Thyroid gland (tissue), 4 donors: ENCODE measurements at regions not wholly inside any gene's neighbourhood (a gene's known extent, or its start where the extent isn't known, plus 50 kb on each side); places are given as distances from the start of the nearest gene placed in this dataset.

Source experiments
- DNase-seq, 2 donors: peaks; one replicate each; pipeline ENCODE4 v3.0.0-alpha.2; 2019
- H3K27ac ChIP-seq, 3 donors: fragments of 200-600 bp; sonication (generic); 1 replicate in 2 of 3; 2 replicates in 1 of 3; pipeline ENCODE4 v1.5.1; 2016 to 2019; ENCODE audit warnings: mild to moderate bottlenecking in 1 of 3, moderate library complexity in 1 of 3
- H3K27me3 ChIP-seq: fragments of 200-600 bp; sonication (generic); one replicate; pipeline ENCODE4 v1.5.1; 2019
- H3K36me3 ChIP-seq, 2 donors: fragments of 200-600 bp; sonication (generic); one replicate each; pipeline ENCODE4 v1.5.1; 2016 to 2019
- H3K4me1 ChIP-seq, 2 donors: fragments of 200-600 bp; sonication (generic); one replicate each; pipeline ENCODE4 v1.5.1; 2017 to 2019
- H3K4me3 ChIP-seq, 3 donors: fragments of 200-600 bp; sonication (generic); replicated peaks in 1 of 3; 1 replicate in 2 of 3; 2 replicates in 1 of 3; pipeline ENCODE4 v1.5.1; 2016; ENCODE audit warnings: mild to moderate bottlenecking in 1 of 3
- H3K9me3 ChIP-seq: fragments of 200-600 bp; sonication (generic); one replicate; pipeline ENCODE4 v1.5.1; 2017
- CTCF ChIP-seq, 6 experiments: fragments of 200-600 bp in 3 of 6; fragments of 450-650 bp in 3 of 6; sonication (generic) in 3 of 6; IDR thresholded peaks; one replicate each; pipeline ENCODE4 v1.5.1; 2016 to 2019; ENCODE audit warnings: antibody characterized with exemption in 6 of 6, mild to moderate bottlenecking in 2 of 6, inconsistent platforms in 1 of 6, moderate library complexity in 1 of 6
- POLR2A ChIP-seq, 2 donors: fragments of 450-650 bp; IDR thresholded peaks; one replicate each; pipeline ENCODE4 v1.6.1; 2017; ENCODE audit warnings: antibody characterized with exemption in 2 of 2, mild to moderate bottlenecking in 2 of 2, moderate library complexity in 1 of 2
- WGBS, 2 donors: methylation state at CpG; one replicate each; pipeline ENCODE4 v1.1.5; 2017; 5-methylcytosine and 5-hydroxymethylcytosine counted together
- intact Hi-C: fragments of 100-400 bp; cut with DNase I; formaldehyde crosslinking; loops from one replicate; pipeline ENCODE4 v1.15.1; 2023

GRCh38 chr18:39604836-39605235 lies 2039.2 kb upstream of the CELF4 start:
- Histone ChIP-seq H3K27me3 (no peaks in the 10 kb centered on the region), H3K4me1 (no peaks in the 10 kb centered on the region), H3K27ac (no peak overlapping the region), H3K4me3 (no peak overlapping the region), H3K36me3 (no peaks in the 10 kb centered on the region), H3K9me3 (no peaks in the 10 kb centered on the region)
- intact Hi-C loops = no loop called here
- TF ChIP-seq CTCF (IDR thresholded peaks at IDR 0.05) = no peak
- no peak for TF ChIP-seq POLR2A (IDR thresholded peaks at IDR 0.05)
- WGBS, 2 donors = 94% methylated on average over 5 of the region's 5 CpGs
- DNase-seq = no peak

- Histone ChIP-seq H3K36me3 (no peaks in the 10 kb centered on the region), H3K27ac (no peak overlapping the region), H3K9me3 (no peaks in the 10 kb centered on the region), H3K4me3 (no peak overlapping the region), H3K4me1 (no peaks in the 10 kb centered on the region), H3K27me3 (no peaks in the 10 kb centered on the region)
- intact Hi-C loops = no loop called here
- WGBS, 2 donors = 82 to 83% methylated on average over 4 of the region's 4 CpGs
- no peak for TF ChIP-seq POLR2A (IDR thresholded peaks at IDR 0.05)
- TF ChIP-seq CTCF (IDR thresholded peaks at IDR 0.05) = no peak
- no peak for DNase-seq
These were observed 2036.5 kb upstream of the CELF4 start for GRCh38 chr18:39602131-39602530.

GRCh38 chr18:39600894-39601293 lies 2035.3 kb upstream of the CELF4 start:
- TF ChIP-seq POLR2A (IDR thresholded peaks at IDR 0.05) = no peak
- H3K36me3 ChIP-seq = no peaks in the 10 kb centered on the region
- H3K9me3 ChIP-seq = no peaks in the 10 kb centered on the region
- H3K4me1 ChIP-seq = no peaks in the 10 kb centered on the region
- H3K27me3 ChIP-seq = no peaks in the 10 kb centered on the region
- intact Hi-C loops = no loop called here
- no peak overlapping the region for H3K27ac ChIP-seq
- H3K4me3 ChIP-seq = no peak overlapping the region
- 82 to 84% methylated on average over 4 of the region's 4 CpGs for WGBS, 2 donors
- DNase-seq = no peak

- H3K27ac ChIP-seq = no peak overlapping the region
- H3K4me3 ChIP-seq = no peak overlapping the region
- intact Hi-C loops = no loop called here
- no peaks in the 10 kb centered on the region for H3K4me1 ChIP-seq
- H3K9me3 ChIP-seq = no peaks in the 10 kb centered on the region
- no peak for DNase-seq
- TF ChIP-seq CTCF (IDR thresholded peaks at IDR 0.05) = no peak
- no peak for TF ChIP-seq POLR2A (IDR thresholded peaks at IDR 0.05)
- 72 to 76% methylated on average over 2 of the region's 2 CpGs for WGBS, 2 donors
- H3K36me3 ChIP-seq = no peaks in the 10 kb centered on the region
- H3K27me3 ChIP-seq = no peaks in the 10 kb centered on the region
These were observed 2033.7 kb upstream of the CELF4 start for GRCh38 chr18:39599251-39599650.

GRCh38 chr18:39596891-39597290 lies 2031.3 kb upstream of the CELF4 start:
- no peak for TF ChIP-seq POLR2A (IDR thresholded peaks at IDR 0.05)
- no peak for TF ChIP-seq CTCF (IDR thresholded peaks at IDR 0.05)
- Histone ChIP-seq H3K27ac (no peak overlapping the region), H3K27me3 (no peaks in the 10 kb centered on the region), H3K36me3 (no peaks in the 10 kb centered on the region), H3K4me1 (no peaks in the 10 kb centered on the region), H3K9me3 (no peaks in the 10 kb centered on the region), H3K4me3 (no peak overlapping the region)
- intact Hi-C loops = no loop called here
- WGBS, 2 donors = 76 to 78% methylated on average over 7 of the region's 7 CpGs
- no peak for DNase-seq

- H3K27me3 ChIP-seq = no peaks in the 10 kb centered on the region
- intact Hi-C loops = no loop called here
- H3K4me1 ChIP-seq = no peaks in the 10 kb centered on the region
- no peak for DNase-seq
- TF ChIP-seq CTCF (IDR thresholded peaks at IDR 0.05) (no peak), POLR2A (IDR thresholded peaks at IDR 0.05) (no peak)
- no peaks in the 10 kb centered on the region for H3K9me3 ChIP-seq
- no peak overlapping the region for H3K27ac ChIP-seq
- H3K36me3 ChIP-seq = no peaks in the 10 kb centered on the region
- H3K4me3 ChIP-seq = no peak overlapping the region
These were observed 2030.6 kb upstream of the CELF4 start for GRCh38 chr18:39596221-39596620.
